ENCODE measurements at regions not wholly inside any gene's neighbourhood (a gene's known extent, or its start where the extent isn't known, plus 50 kb on each side); places are given as distances from the start of the nearest gene placed in this dataset.

- no peak for TF ChIP-seq CTCF (optimal IDR thresholded peaks at IDR 0.05 in 1 of 3, IDR thresholded peaks at IDR 0.05 in 1 of 3, conservative IDR thresholded peaks at IDR 0.05 in 1 of 3; ENCODE audit: extremely low read depth in 1 of 3, insufficient read depth in 2 of 3, low read length in 3 of 3)
- no peak for TF ChIP-seq EZH2 (IDR thresholded peaks at IDR 0.05; ENCODE audit: low read length)
Measured at GRCh38 chr5:118519466-118519865, 468.9 kb downstream of the DTWD2 start.

All from keratinocyte (primary cell).